PFSK-1 (cell line): ENCODE measurements at regions not wholly inside any gene's neighbourhood (a gene's known extent, or its start where the extent isn't known, plus 50 kb on each side); places are given as distances from the start of the nearest gene placed in this dataset.

Experiments
- FOXP2 ChIP-seq: optimal IDR thresholded peaks from 2 replicates; pipeline ENCODE3; 2011; ENCODE audit warnings: borderline replicate concordance, control low read depth, inconsistent platforms; ENCODE audit not compliant: insufficient read depth; ENCODE audit errors: extremely low read length, extremely low read depth
- POLR2AphosphoS5 ChIP-seq: IDR thresholded peaks from 2 replicates; pipeline ENCODE4 v1.6.1; 2012; ENCODE audit warnings: low read depth, mild to moderate bottlenecking, control low read depth, low read length, moderate library complexity
- SIN3A ChIP-seq: IDR thresholded peaks from 2 replicates; pipeline ENCODE4 v1.6.1; 2012; ENCODE audit warnings: mild to moderate bottlenecking, low read length, moderate library complexity, borderline replicate concordance; ENCODE audit not compliant: insufficient read depth
- TAF1 ChIP-seq: IDR thresholded peaks from 2 replicates; pipeline ENCODE4 v1.6.1; 2012; ENCODE audit warnings: low read length, control low read depth, borderline replicate concordance; ENCODE audit not compliant: insufficient read depth
- TF ChIP-seq, protein P1 (sequence below), 2 experiments: IDR thresholded peaks; 2 replicates each; pipeline versions ENCODE4 v1.6.1 to v1.8.0; 2011 to 2012; ENCODE audit warnings: low read depth in 2 of 2, low read length in 2 of 2, control low read depth in 1 of 2, inconsistent platforms in 1 of 2, mild to moderate bottlenecking in 1 of 2, moderate library complexity in 1 of 2; ENCODE audit not compliant: insufficient read depth in 1 of 2

DNA sequence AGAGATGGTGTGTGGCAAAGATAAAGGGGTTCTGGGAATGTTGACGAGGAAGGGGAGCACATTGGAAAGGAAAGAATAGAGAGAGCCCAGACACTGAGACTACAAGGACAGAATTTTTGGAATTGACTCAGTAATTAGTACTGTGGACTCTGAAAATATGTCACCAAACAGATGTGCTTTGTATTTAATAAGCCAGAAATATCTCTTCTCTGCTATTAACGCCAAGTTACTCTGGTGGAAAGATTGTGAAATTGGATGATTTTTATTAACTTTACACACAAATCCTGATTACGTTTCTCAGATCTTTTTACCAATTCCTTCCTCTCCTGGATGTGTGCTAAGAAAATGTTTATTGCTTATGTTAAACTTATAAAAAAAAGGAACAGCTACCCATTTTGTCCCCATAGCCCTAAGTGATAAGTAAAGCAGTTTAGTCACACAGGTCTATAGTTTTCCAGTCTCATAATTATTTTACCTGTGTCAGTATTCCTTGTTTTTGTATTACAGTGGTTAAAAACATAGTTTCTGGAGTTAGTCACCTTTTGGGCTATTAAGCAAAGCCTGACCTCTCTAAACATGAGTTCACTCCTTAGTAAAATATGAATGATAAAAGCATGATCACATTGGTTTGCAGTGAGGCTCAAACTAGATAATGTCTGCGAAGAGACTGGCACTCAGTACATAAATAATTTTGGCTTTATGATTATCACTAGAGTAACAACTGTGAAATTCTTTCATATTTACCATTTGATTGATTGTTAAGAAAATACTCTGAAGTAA is 1068.3 kb downstream of the STIM2 start:
- TF ChIP-seq SIN3A: no peak
- no peak for TF ChIP-seq TAF1
- no peak for TF ChIP-seq FOXP2
- TF ChIP-seq, protein P1, sequence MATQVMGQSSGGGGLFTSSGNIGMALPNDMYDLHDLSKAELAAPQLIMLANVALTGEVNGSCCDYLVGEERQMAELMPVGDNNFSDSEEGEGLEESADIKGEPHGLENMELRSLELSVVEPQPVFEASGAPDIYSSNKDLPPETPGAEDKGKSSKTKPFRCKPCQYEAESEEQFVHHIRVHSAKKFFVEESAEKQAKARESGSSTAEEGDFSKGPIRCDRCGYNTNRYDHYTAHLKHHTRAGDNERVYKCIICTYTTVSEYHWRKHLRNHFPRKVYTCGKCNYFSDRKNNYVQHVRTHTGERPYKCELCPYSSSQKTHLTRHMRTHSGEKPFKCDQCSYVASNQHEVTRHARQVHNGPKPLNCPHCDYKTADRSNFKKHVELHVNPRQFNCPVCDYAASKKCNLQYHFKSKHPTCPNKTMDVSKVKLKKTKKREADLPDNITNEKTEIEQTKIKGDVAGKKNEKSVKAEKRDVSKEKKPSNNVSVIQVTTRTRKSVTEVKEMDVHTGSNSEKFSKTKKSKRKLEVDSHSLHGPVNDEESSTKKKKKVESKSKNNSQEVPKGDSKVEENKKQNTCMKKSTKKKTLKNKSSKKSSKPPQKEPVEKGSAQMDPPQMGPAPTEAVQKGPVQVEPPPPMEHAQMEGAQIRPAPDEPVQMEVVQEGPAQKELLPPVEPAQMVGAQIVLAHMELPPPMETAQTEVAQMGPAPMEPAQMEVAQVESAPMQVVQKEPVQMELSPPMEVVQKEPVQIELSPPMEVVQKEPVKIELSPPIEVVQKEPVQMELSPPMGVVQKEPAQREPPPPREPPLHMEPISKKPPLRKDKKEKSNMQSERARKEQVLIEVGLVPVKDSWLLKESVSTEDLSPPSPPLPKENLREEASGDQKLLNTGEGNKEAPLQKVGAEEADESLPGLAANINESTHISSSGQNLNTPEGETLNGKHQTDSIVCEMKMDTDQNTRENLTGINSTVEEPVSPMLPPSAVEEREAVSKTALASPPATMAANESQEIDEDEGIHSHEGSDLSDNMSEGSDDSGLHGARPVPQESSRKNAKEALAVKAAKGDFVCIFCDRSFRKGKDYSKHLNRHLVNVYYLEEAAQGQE (IDR thresholded peaks at IDR 0.05; ENCODE audit: insufficient read depth in 1 of 2, low read depth in 2 of 2, low read length in 2 of 2): no peak
- no peak for TF ChIP-seq POLR2AphosphoS5

DNA sequence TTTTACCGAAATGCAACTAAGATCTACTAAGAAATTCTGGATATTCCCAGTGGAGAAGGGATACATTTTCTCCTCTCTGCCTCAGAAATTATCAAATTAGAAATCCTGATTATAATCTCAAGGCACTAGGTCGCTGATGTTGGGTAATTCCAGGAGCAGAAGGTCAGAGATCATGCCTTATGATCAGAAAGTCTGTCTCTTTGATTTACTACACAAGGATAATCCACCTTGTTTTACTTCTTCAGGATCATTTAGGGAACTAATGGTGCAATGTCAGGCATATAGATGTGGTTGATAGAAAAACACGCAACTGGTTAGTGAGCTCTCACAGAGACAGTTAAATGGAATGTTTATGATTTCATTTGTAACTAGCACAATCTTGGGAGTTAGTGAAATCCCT is 1069.7 kb downstream of the STIM2 start:
- TF ChIP-seq, protein P1 (IDR thresholded peaks at IDR 0.05; ENCODE audit: insufficient read depth in 1 of 2, low read depth in 2 of 2, low read length in 2 of 2): no peak
- TF ChIP-seq TAF1 (no peak), SIN3A (no peak), POLR2AphosphoS5 (no peak), FOXP2 (no peak)

DNA sequence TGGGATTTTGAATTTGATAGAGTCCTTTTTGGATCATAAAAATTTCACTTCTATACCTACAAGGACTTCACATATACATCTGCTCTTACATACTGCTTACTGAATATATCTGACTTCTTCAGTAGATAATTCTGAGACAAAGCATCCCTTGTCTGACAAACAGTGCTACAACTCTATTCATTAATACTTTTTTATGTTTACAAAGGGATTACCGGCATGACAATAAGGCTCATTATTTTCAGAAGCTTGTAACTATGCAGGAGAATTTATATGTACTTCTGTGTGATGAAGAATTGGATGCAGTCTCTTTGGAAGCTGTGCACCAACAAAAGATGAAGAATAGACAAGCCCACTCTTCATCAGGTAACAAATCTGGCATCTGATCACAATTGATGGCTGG is 1070.3 kb downstream of the STIM2 start:
- TF ChIP-seq POLR2AphosphoS5 (no peak), TAF1 (no peak), SIN3A (no peak)
- TF ChIP-seq, protein P1 (IDR thresholded peaks at IDR 0.05; ENCODE audit: insufficient read depth in 1 of 2, low read depth in 2 of 2, low read length in 2 of 2): no peak

DNA sequence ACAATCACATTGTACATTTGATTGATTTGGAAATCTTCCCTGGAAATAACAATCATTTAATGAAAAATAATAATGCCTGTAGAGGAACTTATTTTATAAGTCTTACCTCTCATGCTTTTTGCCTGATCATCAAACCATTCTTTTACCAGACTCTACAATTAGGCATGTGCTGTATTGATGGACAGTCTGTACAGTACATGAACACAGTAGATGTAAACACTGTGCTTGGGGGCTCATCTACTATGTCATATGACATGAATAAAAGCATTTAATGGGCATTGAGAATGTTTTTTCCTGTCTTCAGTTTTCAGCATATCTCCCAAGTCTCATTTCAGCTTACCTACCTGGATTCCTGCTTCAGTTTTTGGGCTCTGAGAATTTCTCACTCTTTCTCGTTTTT is 1070.9 kb downstream of the STIM2 start:
- TF ChIP-seq FOXP2 (no peak), POLR2AphosphoS5 (no peak), TAF1 (no peak), SIN3A (no peak)

DNA sequence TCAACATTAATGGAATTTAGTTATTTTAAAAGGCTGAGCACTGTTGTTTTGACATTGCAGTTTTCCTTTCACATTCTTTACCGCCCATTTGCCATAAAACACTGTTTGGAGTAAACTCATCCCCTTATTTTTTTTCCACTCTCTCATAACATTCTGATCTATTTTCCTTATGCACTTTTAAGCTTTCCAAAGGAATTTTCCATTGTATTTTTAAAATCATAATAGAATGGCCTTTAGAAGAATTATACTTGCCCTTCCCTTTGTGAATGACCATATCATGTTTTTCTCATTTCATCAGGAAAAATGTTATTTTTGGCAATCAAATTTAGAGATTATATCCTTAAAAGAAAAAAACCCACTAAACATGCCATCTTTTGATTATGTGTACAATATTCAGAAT is 1074.2 kb downstream of the STIM2 start:
- TF ChIP-seq FOXP2 (no peak), POLR2AphosphoS5 (no peak), SIN3A (no peak)

DNA sequence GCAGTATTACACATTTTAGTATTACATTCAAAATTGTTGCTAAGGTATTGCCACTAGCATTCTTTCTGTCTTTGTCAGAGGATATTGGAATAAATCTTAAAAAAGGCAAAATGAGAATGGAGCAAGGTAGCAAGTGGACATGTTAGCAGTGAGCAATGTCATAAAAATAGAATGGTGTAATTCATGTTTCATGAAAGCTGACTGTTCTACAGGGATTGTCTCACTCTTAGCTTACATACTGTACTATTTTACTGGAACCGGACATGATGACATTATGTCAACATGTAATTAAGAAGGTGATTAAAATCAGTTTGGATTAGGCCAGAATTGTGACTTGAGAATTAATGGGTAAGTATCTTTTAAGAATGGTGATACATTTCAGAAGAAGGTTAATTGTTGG is 1086.2 kb downstream of the STIM2 start:
- TF ChIP-seq, protein P1 (IDR thresholded peaks at IDR 0.05; ENCODE audit: insufficient read depth in 1 of 2, low read depth in 2 of 2, low read length in 2 of 2): no peak
- TF ChIP-seq TAF1 (no peak), POLR2AphosphoS5 (no peak), FOXP2 (no peak), SIN3A (no peak)
